ENCODE measurements at regions not wholly inside any gene's neighbourhood (a gene's known extent, or its start where the extent isn't known, plus 50 kb on each side); places are given as distances from the start of the nearest gene placed in this dataset.

DNA sequence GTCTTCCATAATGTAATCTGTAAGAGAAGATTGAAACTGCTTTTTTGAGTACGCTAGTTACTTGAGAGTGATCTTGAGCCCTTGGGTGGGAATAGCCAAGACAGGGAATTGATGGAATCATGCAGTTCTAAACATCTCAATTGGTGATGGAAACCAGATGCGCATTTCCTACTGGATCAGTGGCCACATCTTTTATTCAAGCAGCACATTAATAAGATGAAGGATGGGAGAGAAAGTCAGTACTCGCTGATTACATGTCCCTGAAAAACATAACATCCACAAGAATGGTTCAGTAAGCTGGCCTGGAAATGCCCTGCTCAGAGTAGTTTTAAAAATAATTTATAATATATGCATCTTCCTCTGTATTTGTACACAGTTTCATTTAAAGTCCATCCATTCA, 833.8 kb downstream of the JRKL start:
- Histone ChIP-seq H3K9ac (ENCODE audit: control insufficient read depth, extremely low read depth, insufficient read depth, low read length) (no peak overlapping the region), H4K20me1 (ENCODE audit: control insufficient read depth, extremely low read depth, insufficient read depth, low read length) (no peaks in the 10 kb centered on the region), H3K9me1 (ENCODE audit: control insufficient read depth, extremely low read depth, insufficient read depth, low read length) (no peaks in the 10 kb centered on the region), H3K4me2 (ENCODE audit: control insufficient read depth, extremely low read depth, insufficient read depth, low read depth, low read length) (no peak overlapping the region), H3K4me3 (ENCODE audit: control insufficient read depth in 2 of 3, extremely low read depth in 1 of 3, insufficient read depth in 2 of 3, low read depth in 1 of 3, low read length in 3 of 3) (no peak overlapping the region), H3K36me3 (ENCODE audit: control insufficient read depth in 2 of 2, extremely low read depth in 1 of 2, insufficient read depth in 2 of 2, low read length in 2 of 2) (no peaks in the 10 kb centered on the region), H3K4me1 (ENCODE audit: control insufficient read depth, extremely low read depth, insufficient read depth, low read length) (no peaks in the 10 kb centered on the region), H3K27me3 (ENCODE audit: control insufficient read depth, extremely low read depth, insufficient read depth, low read length) (no peaks in the 10 kb centered on the region), H3K79me2 (ENCODE audit: control insufficient read depth, insufficient read depth, low read length) (no peaks in the 10 kb centered on the region), H2AFZ (ENCODE audit: control insufficient read depth, low read length) (no peak overlapping the region), H3K27ac (ENCODE audit: control insufficient read depth, insufficient read depth, low read length) (no peak overlapping the region), H3K9me3 (ENCODE audit: control insufficient read depth, low read depth, low read length) (no peaks in the 10 kb centered on the region)
- DNase-seq (ENCODE audit: low read depth, low spot score) (no peak), FAIRE-seq (no peak)
- TF ChIP-seq, protein P1, sequence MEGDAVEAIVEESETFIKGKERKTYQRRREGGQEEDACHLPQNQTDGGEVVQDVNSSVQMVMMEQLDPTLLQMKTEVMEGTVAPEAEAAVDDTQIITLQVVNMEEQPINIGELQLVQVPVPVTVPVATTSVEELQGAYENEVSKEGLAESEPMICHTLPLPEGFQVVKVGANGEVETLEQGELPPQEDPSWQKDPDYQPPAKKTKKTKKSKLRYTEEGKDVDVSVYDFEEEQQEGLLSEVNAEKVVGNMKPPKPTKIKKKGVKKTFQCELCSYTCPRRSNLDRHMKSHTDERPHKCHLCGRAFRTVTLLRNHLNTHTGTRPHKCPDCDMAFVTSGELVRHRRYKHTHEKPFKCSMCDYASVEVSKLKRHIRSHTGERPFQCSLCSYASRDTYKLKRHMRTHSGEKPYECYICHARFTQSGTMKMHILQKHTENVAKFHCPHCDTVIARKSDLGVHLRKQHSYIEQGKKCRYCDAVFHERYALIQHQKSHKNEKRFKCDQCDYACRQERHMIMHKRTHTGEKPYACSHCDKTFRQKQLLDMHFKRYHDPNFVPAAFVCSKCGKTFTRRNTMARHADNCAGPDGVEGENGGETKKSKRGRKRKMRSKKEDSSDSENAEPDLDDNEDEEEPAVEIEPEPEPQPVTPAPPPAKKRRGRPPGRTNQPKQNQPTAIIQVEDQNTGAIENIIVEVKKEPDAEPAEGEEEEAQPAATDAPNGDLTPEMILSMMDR (optimal IDR thresholded peaks at IDR 0.05 in 1 of 3, IDR thresholded peaks at IDR 0.05 in 1 of 3, conservative IDR thresholded peaks at IDR 0.05 in 1 of 3; ENCODE audit: extremely low read depth in 1 of 3, insufficient read depth in 2 of 3, low read length in 3 of 3) = no peak
- no peak for TF ChIP-seq EZH2 (IDR thresholded peaks at IDR 0.05; ENCODE audit: low read length)
- dilution Hi-C loops (cut with MboI; ENCODE audit: extremely low pct_ligation_motif_present, low sequenced_read_pairs) = no loop called here

DNA sequence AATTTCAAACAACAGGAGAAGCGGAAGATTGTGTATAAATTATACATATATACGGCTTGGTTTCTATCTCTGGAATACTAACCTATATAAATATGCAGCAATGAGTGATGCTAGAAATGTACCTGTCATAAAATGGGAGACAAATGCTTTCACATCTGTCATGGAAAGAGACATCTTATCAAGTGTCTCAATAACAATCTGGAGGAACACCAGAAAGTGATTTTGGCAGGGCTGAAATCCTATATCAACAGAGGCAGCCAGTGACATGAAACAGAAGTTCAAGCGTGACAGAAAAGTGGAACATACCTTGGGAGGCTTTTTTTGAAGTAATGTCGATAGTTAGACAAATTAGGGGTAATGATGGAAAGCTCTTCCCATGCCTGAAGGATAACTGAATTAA, 834.6 kb downstream of the JRKL start:
- H3K9me1 ChIP-seq (ENCODE audit: control insufficient read depth, extremely low read depth, insufficient read depth, low read length) = no peaks in the 10 kb centered on the region
- H3K79me2 ChIP-seq (ENCODE audit: control insufficient read depth, insufficient read depth, low read length) = no peaks in the 10 kb centered on the region
- no peaks in the 10 kb centered on the region for H3K9me3 ChIP-seq (ENCODE audit: control insufficient read depth, low read depth, low read length)
- no peak overlapping the region for H3K27ac ChIP-seq (ENCODE audit: control insufficient read depth, insufficient read depth, low read length)
- dilution Hi-C loops (cut with MboI; ENCODE audit: extremely low pct_ligation_motif_present, low sequenced_read_pairs) = no loop called here
- H3K9ac ChIP-seq (ENCODE audit: control insufficient read depth, extremely low read depth, insufficient read depth, low read length) = no peak overlapping the region
- no peaks in the 10 kb centered on the region for H4K20me1 ChIP-seq (ENCODE audit: control insufficient read depth, extremely low read depth, insufficient read depth, low read length)
- H2AFZ ChIP-seq (ENCODE audit: control insufficient read depth, low read length) = no peak overlapping the region
- H3K4me3 ChIP-seq (ENCODE audit: control insufficient read depth in 2 of 3, extremely low read depth in 1 of 3, insufficient read depth in 2 of 3, low read depth in 1 of 3, low read length in 3 of 3) = no peak overlapping the region
- FAIRE-seq = no peak
- no peaks in the 10 kb centered on the region for H3K27me3 ChIP-seq (ENCODE audit: control insufficient read depth, extremely low read depth, insufficient read depth, low read length)
- TF ChIP-seq, protein P1 (optimal IDR thresholded peaks at IDR 0.05 in 1 of 3, IDR thresholded peaks at IDR 0.05 in 1 of 3, conservative IDR thresholded peaks at IDR 0.05 in 1 of 3; ENCODE audit: extremely low read depth in 1 of 3, insufficient read depth in 2 of 3, low read length in 3 of 3) = no peak
- no peak for TF ChIP-seq EZH2 (IDR thresholded peaks at IDR 0.05; ENCODE audit: low read length)
- DNase-seq (ENCODE audit: low read depth, low spot score) = no peak
- H3K4me2 ChIP-seq (ENCODE audit: control insufficient read depth, extremely low read depth, insufficient read depth, low read depth, low read length) = no peak overlapping the region
- no peaks in the 10 kb centered on the region for H3K4me1 ChIP-seq (ENCODE audit: control insufficient read depth, extremely low read depth, insufficient read depth, low read length)
- no peaks in the 10 kb centered on the region for H3K36me3 ChIP-seq (ENCODE audit: control insufficient read depth in 2 of 2, extremely low read depth in 1 of 2, insufficient read depth in 2 of 2, low read length in 2 of 2)
